ENCODE measurements at regions not wholly inside any gene's neighbourhood (a gene's known extent, or its start where the extent isn't known, plus 50 kb on each side); places are given as distances from the start of the nearest gene placed in this dataset.

GRCh38 chr7:155205368-155206317 lies 92.0 kb upstream of the INSIG1 start:
- DNase-seq (ENCODE audit: low read depth): peak; percentile 99
- no peak for TF ChIP-seq CTCF (conservative IDR thresholded peaks at IDR 0.05; ENCODE audit: low read length)
- H3K4me3 ChIP-seq (ENCODE audit: low read length): peak overlapping the region; percentile 48

DNA sequence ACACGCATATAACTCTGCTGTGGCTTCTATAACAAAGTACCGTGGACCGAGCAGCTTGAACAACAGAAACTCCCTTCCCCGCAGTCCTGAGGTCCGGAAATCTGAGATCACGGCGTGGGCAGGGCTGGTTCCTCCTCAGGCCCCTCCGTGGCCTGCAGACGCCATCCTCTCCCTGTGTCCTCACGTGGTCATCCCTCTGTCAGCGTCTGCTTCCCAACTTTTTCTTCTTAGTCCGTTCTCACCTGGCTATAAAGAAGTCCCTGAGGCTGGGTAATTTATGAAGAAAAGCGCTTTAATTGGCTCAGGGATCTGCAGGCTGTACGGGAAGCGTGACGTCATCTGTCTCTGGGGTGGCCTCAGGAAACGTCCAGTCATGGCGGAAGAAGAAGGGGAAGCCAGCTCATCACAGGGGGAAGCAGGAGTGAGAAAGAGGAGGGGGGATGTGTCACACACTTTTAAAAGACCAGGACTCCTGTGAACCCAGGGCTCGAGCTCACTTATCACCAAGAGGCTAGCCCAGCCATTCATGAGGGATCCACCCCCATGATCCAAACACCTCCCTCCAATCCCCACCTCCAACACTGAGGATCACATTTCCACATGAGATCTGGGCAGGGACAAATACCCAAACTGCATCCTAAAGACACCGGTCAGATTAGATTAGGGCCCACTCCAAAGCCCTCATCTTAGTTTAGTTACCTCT lies 91.2 kb upstream of the INSIG1 start:
- no peak for TF ChIP-seq CTCF (conservative IDR thresholded peaks at IDR 0.05; ENCODE audit: low read length)
- DNase-seq (ENCODE audit: low read depth): peak; percentile 76
- peak overlapping the region; percentile 8 for H3K4me3 ChIP-seq (ENCODE audit: low read length)

DNA sequence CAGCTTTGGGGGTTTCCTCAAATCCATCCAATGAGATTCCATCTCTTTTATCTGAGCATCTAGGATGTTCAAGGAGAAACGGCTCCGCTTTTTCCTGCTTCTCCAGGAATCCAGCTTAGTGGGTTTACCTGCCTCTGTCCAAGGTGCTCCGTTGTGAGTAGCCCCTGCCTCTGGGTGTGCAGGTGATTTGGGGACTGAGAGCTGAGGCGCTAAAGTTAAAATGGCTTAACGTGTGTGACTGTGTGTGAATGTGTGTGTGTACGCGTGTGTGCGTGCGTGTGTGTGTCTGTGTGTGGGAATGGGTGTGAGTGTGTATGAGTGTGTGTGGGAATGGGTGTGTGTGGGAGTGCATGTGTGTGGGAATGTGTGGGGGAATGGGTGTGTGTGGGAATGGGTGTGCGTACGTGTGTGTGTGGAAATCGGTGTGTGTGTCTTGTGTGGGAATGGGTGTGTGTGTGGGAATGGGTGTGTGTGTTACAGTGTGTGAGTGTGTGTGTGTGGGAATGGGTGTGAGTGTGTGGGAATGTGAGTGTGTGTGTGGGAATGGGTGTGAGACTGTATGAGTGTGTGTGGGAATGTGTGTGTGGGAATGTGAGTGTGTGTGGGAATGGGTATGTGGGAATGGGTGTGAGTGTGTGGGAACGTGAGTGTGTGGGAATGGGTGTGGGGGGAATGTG lies 90.2 kb upstream of the INSIG1 start:
- no peak for DNase-seq (ENCODE audit: low read depth)
- TF ChIP-seq CTCF (conservative IDR thresholded peaks at IDR 0.05; ENCODE audit: low read length): no peak
- H3K4me3 ChIP-seq (ENCODE audit: low read length): no peak overlapping the region

GRCh38 chr7:155208681-155209477 lies 88.8 kb upstream of the INSIG1 start:
- H3K4me3 ChIP-seq (ENCODE audit: low read length): no peak overlapping the region
- TF ChIP-seq CTCF (conservative IDR thresholded peaks at IDR 0.05; ENCODE audit: low read length): no peak
- peak; percentile 65 for DNase-seq (ENCODE audit: low read depth)

DNA sequence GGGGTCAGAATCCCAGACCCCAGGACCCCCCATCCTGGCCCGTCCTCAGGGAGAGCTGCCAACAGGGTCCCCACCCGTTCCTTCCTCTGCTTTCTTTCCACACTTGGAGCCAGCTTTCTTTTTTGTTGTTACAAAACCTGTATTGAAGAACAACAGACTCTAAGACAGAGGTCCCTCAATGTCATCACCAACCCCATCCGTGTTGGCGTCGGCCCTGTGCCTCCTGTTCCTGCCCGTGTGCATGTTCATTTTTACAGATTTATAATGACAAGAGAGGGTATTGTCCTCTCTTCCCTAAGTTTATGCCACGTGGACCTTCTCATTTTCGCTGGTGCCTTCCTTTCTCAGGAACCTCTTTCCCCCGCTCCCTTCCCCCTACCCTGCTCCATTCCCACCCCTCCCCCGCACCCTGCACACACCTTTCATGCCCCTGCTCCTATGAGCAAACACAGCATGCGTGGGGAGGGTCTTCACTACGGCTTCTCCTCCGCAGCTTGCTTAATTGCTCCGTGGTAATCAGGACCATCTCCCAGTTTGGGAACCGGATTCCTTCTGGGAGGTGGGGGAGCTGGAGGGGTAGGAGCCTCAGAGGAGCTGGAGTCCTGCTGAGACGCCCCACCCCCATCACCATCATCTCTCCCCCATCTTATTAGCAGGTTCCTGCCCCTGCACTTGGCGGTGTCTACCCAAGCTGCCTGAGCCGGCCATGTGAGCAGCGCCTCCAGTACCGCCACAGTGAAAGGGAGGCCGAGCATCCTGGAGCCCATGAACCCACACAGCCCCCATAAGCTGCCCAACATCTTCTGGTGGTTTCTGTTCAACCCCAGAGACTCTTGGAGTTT lies 88.0 kb upstream of the INSIG1 start:
- no peak overlapping the region for H3K4me3 ChIP-seq (ENCODE audit: low read length)
- no peak for TF ChIP-seq CTCF (conservative IDR thresholded peaks at IDR 0.05; ENCODE audit: low read length)
- no peak for DNase-seq (ENCODE audit: low read depth)

- no peak overlapping the region for H3K4me3 ChIP-seq (ENCODE audit: low read length)
- no peak for TF ChIP-seq CTCF (conservative IDR thresholded peaks at IDR 0.05; ENCODE audit: low read length)
- no peak for DNase-seq (ENCODE audit: low read depth)
Observed at GRCh38 chr7:155210356-155210755, 87.3 kb upstream of the INSIG1 start.
